K562 (cell line): ENCODE measurements at regions not wholly inside any gene's neighbourhood (a gene's known extent, or its start where the extent isn't known, plus 50 kb on each side); places are given as distances from the start of the nearest gene placed in this dataset.

Experiments
- ATAC-seq: fragments of 200-7000 bp; cut with Tn5 transposase; 3 replicates; pipeline ENCODE4 v1.9.1; 2020; ENCODE audit warnings: moderate library complexity
- BruUV-seq: library from RNA; stranded (reverse); fragments of 400-500 nt; replicated peaks from 2 replicates; lab custom pipeline; 2021; lab: Mats Ljungman, UMichigan
- CTCF ChIA-PET: fragments of 300-600 bp; formaldehyde crosslinking; extraction: SDS; loops from one replicate; lab custom pipeline; 2021; ENCODE audit warnings: low intra/inter-chr PET ratio; lab: Yijun Ruan, JAX
- POLR2A ChIA-PET: fragments of 300-600, 350-650 bp; sonication (Branson Sonifier 250); formaldehyde crosslinking; extraction: SDS; loops from one replicate; lab custom pipeline; 2021; ENCODE audit warnings: antibody characterized with exemption, inconsistent platforms; lab: Yijun Ruan, JAX
- DNase-seq, 4 experiments: peaks; one replicate each; pipeline versions ENCODE4 v3.0.0 to v3.0.0-alpha.2; 2011 to 2018; ENCODE audit warnings: low spot score in 3 of 4, mixed read lengths in 3 of 4; ENCODE audit errors: extremely low read depth in 1 of 4
- FAIRE-seq: peaks from 2 replicates; lab custom pipeline; 2011; peaks lifted over from hg19 to GRCh38; lab: Jason Lieb, UNC
- H2AFZ ChIP-seq: 2 replicates; pipeline ENCODE4 v1.6.0; 2011; ENCODE audit warnings: low read depth, low read length, control low read depth, inconsistent platforms
- H3K27ac ChIP-seq: fragments of 200-600 bp; 3 replicates; pipeline ENCODE4 v1.8.0; 2011; ENCODE audit warnings: low read depth, mild to moderate bottlenecking, control low read depth, inconsistent platforms, low read length, moderate library complexity, mixed read lengths; ENCODE audit errors: extremely low read depth
- H3K27me3 ChIP-seq, 2 experiments: fragments of 300-600 bp in 1 of 2; 2 replicates in 1 of 2; 3 replicates in 1 of 2; pipeline versions ENCODE4 v1.6.0 to v1.8.0; 2011; ENCODE audit warnings: inconsistent platforms in 2 of 2, low read length in 2 of 2, mild to moderate bottlenecking in 1 of 2, mixed read lengths in 1 of 2, moderate library complexity in 1 of 2; ENCODE audit not compliant: control insufficient read depth in 2 of 2, insufficient read depth in 2 of 2
- H3K36me3 ChIP-seq: fragments of 300-600 bp; 3 replicates; pipeline ENCODE4 v1.8.0; 2011; ENCODE audit warnings: mild to moderate bottlenecking, low read length, inconsistent platforms; ENCODE audit not compliant: control insufficient read depth, insufficient read depth
- H3K4me1 ChIP-seq, 2 experiments: fragments of 200-600 bp in 1 of 2; replicated peaks in 1 of 2; 2 replicates in 1 of 2; 3 replicates in 1 of 2; pipeline versions ENCODE4 v1.5.1 to v1.8.0; 2011; ENCODE audit warnings: inconsistent platforms in 2 of 2, low read length in 2 of 2, mild to moderate bottlenecking in 1 of 2, mixed read lengths in 1 of 2, moderate library complexity in 1 of 2; ENCODE audit not compliant: control insufficient read depth in 2 of 2, insufficient read depth in 2 of 2
- H3K4me2 ChIP-seq: 2 replicates; pipeline ENCODE4 v1.6.1; 2011; ENCODE audit warnings: low read length, control low read depth, inconsistent platforms, mixed read lengths; ENCODE audit not compliant: insufficient read depth
- H3K4me3 ChIP-seq: fragments of 200-600 bp; sonication (generic), shearing (Covaris generic); 2 replicates; pipeline ENCODE4 v1.5.1; 2016; ENCODE audit warnings: control low read depth, inconsistent platforms
- H3K79me2 ChIP-seq: fragments of 200-600 bp; 3 replicates; pipeline ENCODE4 v1.8.0; 2011; ENCODE audit warnings: low read length, inconsistent platforms; ENCODE audit not compliant: control insufficient read depth, insufficient read depth
- H3K9ac ChIP-seq, 2 experiments: 2 replicates each; pipeline versions ENCODE4 v1.6.0 to v1.6.1; 2011; ENCODE audit warnings: low read depth in 2 of 2, low read length in 2 of 2, control low read depth in 1 of 2, inconsistent platforms in 1 of 2, mild to moderate bottlenecking in 1 of 2, mixed read lengths in 1 of 2; ENCODE audit not compliant: insufficient read depth in 1 of 2
- H3K9me1 ChIP-seq: one replicate; pipeline ENCODE4 v1.6.0; 2011; ENCODE audit warnings: inconsistent platforms, mild to moderate bottlenecking, low read length, moderate library complexity; ENCODE audit not compliant: control insufficient read depth, insufficient read depth
- H3K9me3 ChIP-seq: replicated peaks from 2 replicates; pipeline ENCODE4 v1.5.1; 2011; ENCODE audit warnings: low read depth, low read length, inconsistent platforms; ENCODE audit not compliant: control insufficient read depth, insufficient read depth
- H4K20me1 ChIP-seq: replicated peaks from 2 replicates; pipeline ENCODE4 v1.6.1; 2011; ENCODE audit warnings: low read length, inconsistent platforms, mixed read lengths; ENCODE audit not compliant: control insufficient read depth, insufficient read depth
- CBX8 ChIP-seq: fragments of 200-600 bp; sonication (generic); IDR thresholded peaks from 2 replicates; pipeline ENCODE4 v1.6.1; 2012; ENCODE audit warnings: borderline replicate concordance, mixed run types, low read depth, mild to moderate bottlenecking, moderate library complexity, mixed read lengths, low read length, control low read depth, inconsistent platforms; ENCODE audit not compliant: poor library complexity, severe bottlenecking; ENCODE audit errors: extremely low read depth
- CGGBP1 ChIP-seq: fragments of 250-450 bp; sonication (Bioruptor Pico); IDR thresholded peaks from 2 replicates; pipeline ENCODE4 v1.9.0; 2021; ENCODE audit warnings: mild to moderate bottlenecking
- DACH1 ChIP-seq: fragments of 450-650 bp; IDR thresholded peaks from 2 replicates; pipeline ENCODE4 v1.6.1; 2018; ENCODE audit not compliant: partially characterized antibody
- EP400 ChIP-seq: fragments of 450-650 bp; IDR thresholded peaks from 2 replicates; pipeline ENCODE4 v1.6.1; 2017; ENCODE audit warnings: antibody characterized with exemption, mild to moderate bottlenecking, moderate library complexity
- ETV6 ChIP-seq, 3 experiments: fragments of 150-350 bp in 1 of 3; sonication (generic) in 1 of 3; formaldehyde crosslinking in 1 of 3; IDR thresholded peaks; 2 replicates each; pipeline versions ENCODE4 v1.6.1 to v1.8.0; 2014 to 2022; ENCODE audit warnings: borderline replicate concordance in 2 of 3, low read depth in 2 of 3, antibody characterized with exemption in 1 of 3, low read length in 1 of 3, mild to moderate bottlenecking in 1 of 3, missing genetic modification reagents in 1 of 3
- GATAD2B ChIP-seq: fragments of 450-650 bp; IDR thresholded peaks from 2 replicates; pipeline ENCODE4 v1.6.1; 2017; ENCODE audit warnings: mild to moderate bottlenecking, borderline replicate concordance
- GTF2E2 ChIP-seq: fragments of 200-800 bp; sonication (Bioruptor generic); IDR thresholded peaks from 2 replicates; pipeline ENCODE4 v1.6.1; 2016; ENCODE audit warnings: missing genetic modification characterization, missing compliant biosample characterization
- HDAC6 ChIP-seq: IDR thresholded peaks from 2 replicates; pipeline ENCODE4 v1.6.1; 2012; ENCODE audit warnings: low read depth, mild to moderate bottlenecking, control low read depth, inconsistent platforms, low read length, moderate library complexity
- HSF4 ChIP-seq: fragments of 250-450 bp; sonication (Bioruptor Pico); IDR thresholded peaks from 2 replicates; pipeline ENCODE4 v2.1.2; 2022; ENCODE audit warnings: mild to moderate bottlenecking, moderate library complexity, borderline replicate concordance
- MAFF ChIP-seq: IDR thresholded peaks from 2 replicates; pipeline ENCODE4 v1.6.1; 2012; ENCODE audit warnings: low read length, improper control_type of control experiment
- NFATC3 ChIP-seq: fragments of 450-650 bp; IDR thresholded peaks from 2 replicates; pipeline ENCODE4 v1.6.1; 2017; ENCODE audit warnings: mild to moderate bottlenecking
- NFE2 ChIP-seq: IDR thresholded peaks from 2 replicates; pipeline ENCODE4 v1.6.1; 2014; ENCODE audit warnings: antibody characterized with exemption, low read depth
- PCBP1 ChIP-seq: fragments of 200-400 bp; formaldehyde crosslinking; IDR thresholded peaks from 2 replicates; pipeline ENCODE4 v1.6.1; 2018; ENCODE audit warnings: mild to moderate bottlenecking, low read depth, low read length; ENCODE audit not compliant: poor library complexity, severe bottlenecking
- POLR2H ChIP-seq: IDR thresholded peaks from 2 replicates; pipeline ENCODE4 v1.6.1; 2016; ENCODE audit warnings: missing genetic modification characterization, low read depth, mild to moderate bottlenecking, control low read depth, missing compliant biosample characterization, moderate library complexity
- SAFB ChIP-seq: fragments of 200-400 bp; formaldehyde crosslinking; IDR thresholded peaks from 2 replicates; pipeline ENCODE4 v1.6.1; 2017; ENCODE audit warnings: low read depth, low read length, borderline replicate concordance
- SMARCB1 ChIP-seq: IDR thresholded peaks from 2 replicates; pipeline ENCODE4 v1.6.1; 2011; ENCODE audit warnings: improper control_type of control experiment, low read depth; ENCODE audit not compliant: insufficient read length
- TBL1XR1 ChIP-seq, 2 experiments: IDR thresholded peaks; 2 replicates each; pipeline ENCODE4 v1.6.1; 2012; ENCODE audit warnings: improper control_type of control experiment in 2 of 2, low read length in 2 of 2, mild to moderate bottlenecking in 1 of 2
- TFAM ChIP-seq: fragments of 250-450 bp; sonication (Bioruptor Pico); conservative IDR thresholded peaks from 2 replicates; pipeline ENCODE4 v1.5.0; 2021; ENCODE audit warnings: mild to moderate bottlenecking, moderate library complexity
- ZNF174 ChIP-seq: fragments of 250-450 bp; sonication (Bioruptor Pico); IDR thresholded peaks from 2 replicates; pipeline ENCODE4 v1.4.0; 2020; ENCODE audit warnings: mild to moderate bottlenecking
- in situ Hi-C: fragments of 300-500 bp; cut with MboI; formaldehyde crosslinking; loops from 4 replicates; pipeline ENCODE4 v1.15.0; 2018; ENCODE audit warnings: inconsistent platforms, mixed read lengths
- intact Hi-C: fragments of 100-400 bp; cut with micrococcal nuclease; formaldehyde crosslinking; loops from 2 replicates; pipeline ENCODE4 v1.14.2; 2022

GRCh38 chr6:113299531-113299930, 557.6 kb upstream of the MARCKS start:
- no peak for ATAC-seq
- Histone ChIP-seq H3K27ac (no peak overlapping the region), H3K4me2 (no peak overlapping the region), H3K27me3 (no peaks in the 10 kb centered on the region), H3K9ac (no peak overlapping the region), H3K9me3 (no peaks in the 10 kb centered on the region), H3K4me3 (no peak overlapping the region), H3K79me2 (no peaks in the 10 kb centered on the region), H3K36me3 (no peaks in the 10 kb centered on the region), H4K20me1 (no peaks in the 10 kb centered on the region), H3K9me1 (no peaks in the 10 kb centered on the region), H3K4me1 (no peaks in the 10 kb centered on the region), H2AFZ (no peak overlapping the region)
- in situ Hi-C loops (no loop called here), intact Hi-C loops (no loop called here)
- POLR2A ChIA-PET, result no interaction called here
- BruUV-seq, result no TSS peak
- CTCF ChIA-PET, result no interaction called here
- no peak for FAIRE-seq
- TF ChIP-seq CGGBP1 (CRISPR knock-in tag) (no peak), EP400 (no peak), DACH1 (no peak), NFATC3 (no peak), HDAC6 (no peak), HSF4 (CRISPR knock-in tag) (no peak), TFAM (CRISPR knock-in tag) (no peak), GATAD2B (no peak), TBL1XR1 (IDR thresholded peaks at IDR 0.05; ENCODE audit: low read length in 2 of 2) (no peak), SAFB (no peak), SMARCB1 (no peak), CBX8 (no peak), NFE2 (no peak), GTF2E2 (no peak), ZNF174 (CRISPR knock-in tag) (no peak), ETV6 (IDR thresholded peaks at IDR 0.05; ENCODE audit: borderline replicate concordance in 1 of 2, low read depth in 2 of 2, low read length in 1 of 2) (no peak), ETV6 (CRISPR knock-in tag; IDR thresholded peaks at IDR 0.05; ENCODE audit: borderline replicate concordance) (no peak), POLR2H (tag) (no peak), MAFF (no peak), PCBP1 (no peak)
- DNase-seq, result no peak
